Karpas-422 (cell line): ENCODE measurements at regions not wholly inside any gene's neighbourhood (a gene's known extent, or its start where the extent isn't known, plus 50 kb on each side); places are given as distances from the start of the nearest gene placed in this dataset.

Experiments used
- DNase-seq: peaks from one replicate; pipeline ENCODE4 v3.0.0-alpha.2; 2015
- H2AFZ ChIP-seq: fragments of 200-600 bp; sonication (generic); 2 replicates; pipeline ENCODE4 v1.6.1; 2014; ENCODE audit warnings: antibody characterized with exemption, low read length, mixed read lengths
- H3K27ac ChIP-seq: fragments of 200-600 bp; sonication (generic); 2 replicates; pipeline ENCODE4 v1.5.1; 2014; ENCODE audit warnings: mild to moderate bottlenecking, low read length, moderate library complexity
- H3K27me3 ChIP-seq: fragments of 200-600 bp; sonication (generic); 2 replicates; pipeline ENCODE4 v1.6.1; 2014; ENCODE audit warnings: low read length, mixed read lengths
- H3K36me3 ChIP-seq: fragments of 200-600 bp; sonication (generic); 2 replicates; pipeline ENCODE4 v1.6.1; 2014; ENCODE audit warnings: low read length, mixed read lengths; ENCODE audit not compliant: insufficient read depth
- H3K4me1 ChIP-seq: fragments of 200-600 bp; sonication (generic); 2 replicates; pipeline ENCODE4 v1.6.1; 2014; ENCODE audit warnings: mild to moderate bottlenecking, low read length, mixed read lengths
- H3K4me2 ChIP-seq: fragments of 200-600 bp; sonication (generic); 2 replicates; pipeline ENCODE4 v1.6.1; 2014; ENCODE audit warnings: low read length, low read depth, mild to moderate bottlenecking; ENCODE audit not compliant: poor library complexity, severe bottlenecking
- H3K4me3 ChIP-seq: fragments of 200-600 bp; sonication (generic); 2 replicates; pipeline ENCODE4 v1.5.1; 2014; ENCODE audit warnings: mild to moderate bottlenecking, antibody characterized with exemption, low read length, mixed read lengths
- H3K79me2 ChIP-seq: fragments of 200-600 bp; sonication (generic); 2 replicates; pipeline ENCODE4 v1.6.1; 2014; ENCODE audit warnings: mild to moderate bottlenecking, low read length, mixed read lengths
- H3K9ac ChIP-seq: fragments of 200-600 bp; sonication (generic); 2 replicates; pipeline ENCODE4 v1.6.0; 2014; ENCODE audit warnings: low read length
- H3K9me2 ChIP-seq: fragments of 200-600 bp; sonication (generic), shearing (Covaris generic); replicated peaks from 2 replicates; pipeline ENCODE4 v1.6.0; 2014; ENCODE audit warnings: mild to moderate bottlenecking, low read length, moderate library complexity; ENCODE audit not compliant: insufficient read depth
- H3K9me3 ChIP-seq: fragments of 300-700, 200-600 bp; sonication (generic); 2 replicates; pipeline ENCODE4 v1.6.1; 2014; ENCODE audit warnings: low read length, mixed read lengths
- H4K20me1 ChIP-seq: fragments of 200-600 bp; sonication (generic); 2 replicates; pipeline ENCODE4 v1.6.1; 2014; ENCODE audit warnings: mild to moderate bottlenecking, antibody characterized with exemption, low read length, low read depth; ENCODE audit not compliant: insufficient read depth

DNA sequence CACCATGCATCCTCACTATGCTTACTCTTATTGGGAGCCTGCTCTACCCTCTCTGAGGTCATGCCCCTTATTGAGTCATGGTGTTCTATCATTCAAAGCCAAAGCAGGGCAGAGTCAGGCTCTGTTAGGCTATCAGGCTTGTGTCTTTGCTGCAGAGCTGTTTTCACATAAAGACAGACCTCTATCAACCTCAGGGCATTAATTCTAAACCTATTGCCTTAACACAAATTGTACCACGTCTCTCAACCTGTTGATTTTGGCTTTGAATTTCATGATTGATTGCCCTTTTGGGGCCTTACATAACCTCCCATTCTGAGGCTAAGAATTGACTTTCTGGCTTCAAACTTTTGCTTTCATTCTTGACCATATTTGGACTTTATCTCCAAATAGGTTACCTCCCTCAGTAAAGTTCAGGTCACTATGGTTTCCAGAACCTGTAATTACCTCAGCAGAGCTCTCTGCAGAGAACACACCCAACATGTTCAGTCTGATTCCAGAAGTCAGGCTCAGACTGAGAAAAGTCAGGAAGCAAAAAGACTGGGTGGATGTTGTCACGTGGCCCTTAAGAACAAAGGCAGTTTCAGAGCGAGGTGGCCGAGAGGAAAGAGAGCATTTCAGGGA is 221.4 kb upstream of the NANOGP8 start:
- H3K4me1 ChIP-seq: no peaks in the 10 kb centered on the region
- H3K9me3 ChIP-seq: no peaks in the 10 kb centered on the region
- H4K20me1 ChIP-seq: no peaks in the 10 kb centered on the region
- H3K4me2 ChIP-seq: no peak overlapping the region
- no peak for DNase-seq
- H3K79me2 ChIP-seq: no peaks in the 10 kb centered on the region
- H3K9ac ChIP-seq: no peak overlapping the region
- H3K4me3 ChIP-seq: no peak overlapping the region
- H3K27me3 ChIP-seq: no peaks in the 10 kb centered on the region
- no peaks in the 10 kb centered on the region for H3K9me2 ChIP-seq
- H2AFZ ChIP-seq: no peak overlapping the region
- no peaks in the 10 kb centered on the region for H3K36me3 ChIP-seq
- no peak overlapping the region for H3K27ac ChIP-seq

DNA sequence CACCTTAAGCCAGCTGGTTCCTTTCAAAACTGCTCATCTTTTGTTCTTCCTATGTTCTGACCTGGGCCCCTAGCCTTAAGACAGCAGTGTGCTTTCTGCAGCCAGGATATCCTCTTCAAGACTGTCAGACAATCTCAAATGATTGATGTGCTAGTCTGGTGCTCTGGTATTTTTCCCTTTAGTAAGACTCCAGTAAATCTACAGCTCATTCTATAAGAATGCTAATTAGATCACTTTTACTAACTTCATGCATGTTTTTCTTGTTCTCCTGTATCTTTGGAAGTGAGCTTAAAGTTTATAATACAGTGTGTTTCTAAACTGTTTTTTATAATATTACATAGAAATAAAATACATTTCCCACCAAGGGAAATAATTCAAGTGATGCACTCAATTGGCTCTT is 220.9 kb upstream of the NANOGP8 start:
- Histone ChIP-seq H3K36me3 (no peaks in the 10 kb centered on the region), H3K27ac (no peak overlapping the region), H2AFZ (no peak overlapping the region), H3K4me1 (no peaks in the 10 kb centered on the region), H3K79me2 (no peaks in the 10 kb centered on the region), H3K9ac (no peak overlapping the region), H3K9me2 (no peaks in the 10 kb centered on the region), H3K9me3 (no peaks in the 10 kb centered on the region), H3K4me3 (no peak overlapping the region), H3K4me2 (no peak overlapping the region), H3K27me3 (no peaks in the 10 kb centered on the region), H4K20me1 (no peaks in the 10 kb centered on the region)
- no peak for DNase-seq

DNA sequence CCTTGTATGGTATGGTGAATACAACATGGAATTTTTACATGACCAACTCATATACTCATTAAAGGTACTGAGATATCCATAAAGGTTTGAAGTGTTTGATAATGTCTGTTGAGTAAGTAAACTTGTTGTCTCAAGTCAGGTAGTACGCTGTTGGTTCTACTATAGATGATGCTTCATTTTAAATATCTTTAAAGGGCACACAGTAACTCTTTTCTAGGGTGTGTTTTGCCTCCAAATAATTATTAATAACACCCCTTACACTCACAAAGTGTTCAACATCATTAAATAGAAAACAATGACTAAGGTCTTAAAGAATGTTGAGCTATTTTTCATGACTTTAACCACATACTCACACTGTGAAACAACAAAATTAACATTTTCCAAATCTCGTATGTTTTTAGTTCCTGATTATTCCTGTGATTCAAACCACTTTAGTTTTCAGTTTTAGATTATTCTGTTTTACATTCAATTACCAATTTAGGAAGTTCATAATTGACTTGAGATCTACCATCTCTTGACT is 220.0 kb upstream of the NANOGP8 start:
- H3K9ac ChIP-seq: no peak overlapping the region
- no peak overlapping the region for H2AFZ ChIP-seq
- no peaks in the 10 kb centered on the region for H3K36me3 ChIP-seq
- H3K79me2 ChIP-seq: no peaks in the 10 kb centered on the region
- H3K27me3 ChIP-seq: no peaks in the 10 kb centered on the region
- H3K4me2 ChIP-seq: no peak overlapping the region
- no peaks in the 10 kb centered on the region for H3K4me1 ChIP-seq
- H3K4me3 ChIP-seq: no peak overlapping the region
- no peak overlapping the region for H3K27ac ChIP-seq
- H3K9me2 ChIP-seq: no peaks in the 10 kb centered on the region
- H3K9me3 ChIP-seq: no peaks in the 10 kb centered on the region
- no peaks in the 10 kb centered on the region for H4K20me1 ChIP-seq
- no peak for DNase-seq

DNA sequence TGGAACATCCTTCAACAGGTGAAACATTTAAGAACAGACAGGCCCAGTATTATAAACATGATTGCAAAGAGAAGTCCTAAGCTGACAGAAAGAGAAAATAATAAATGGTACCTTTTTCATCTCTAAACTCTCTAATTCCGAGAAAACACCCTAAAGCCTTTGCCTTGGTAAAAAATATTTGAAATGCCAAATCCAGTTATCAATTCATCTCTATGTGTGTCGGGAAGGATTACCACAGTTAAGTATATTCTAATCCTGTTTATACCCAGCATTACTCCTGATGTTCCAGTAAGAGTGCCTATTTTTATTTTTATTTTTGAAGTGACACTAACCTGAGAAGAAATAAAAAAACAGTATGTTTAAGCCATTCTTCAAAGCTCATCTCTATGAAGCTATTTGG is 219.3 kb upstream of the NANOGP8 start:
- Histone ChIP-seq H2AFZ (no peak overlapping the region), H4K20me1 (no peaks in the 10 kb centered on the region), H3K79me2 (no peaks in the 10 kb centered on the region), H3K36me3 (no peaks in the 10 kb centered on the region), H3K27me3 (no peaks in the 10 kb centered on the region), H3K9ac (no peak overlapping the region), H3K27ac (no peak overlapping the region), H3K4me1 (no peaks in the 10 kb centered on the region), H3K4me2 (no peak overlapping the region), H3K9me3 (no peaks in the 10 kb centered on the region), H3K4me3 (no peak overlapping the region), H3K9me2 (no peaks in the 10 kb centered on the region)
- no peak for DNase-seq

DNA sequence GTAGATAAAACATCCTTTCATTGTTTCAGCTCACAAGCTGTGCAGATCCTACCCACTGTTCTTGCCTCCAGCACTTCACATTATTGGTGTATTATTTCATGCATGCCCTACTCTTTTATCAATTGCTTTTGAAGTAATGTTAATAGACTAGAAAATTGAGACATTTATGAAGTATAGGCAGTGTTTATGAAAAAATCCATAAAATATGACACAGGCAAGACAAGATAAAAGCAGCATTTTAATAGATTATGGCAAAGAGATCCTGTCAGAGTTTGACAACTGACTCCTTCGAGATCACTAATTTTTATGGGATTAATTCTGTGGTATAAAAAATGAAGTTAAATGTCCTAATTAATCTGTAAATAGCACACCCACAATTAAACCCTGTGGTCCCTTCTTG is 217.2 kb upstream of the NANOGP8 start:
- no peak for DNase-seq
- Histone ChIP-seq H3K4me1 (no peaks in the 10 kb centered on the region), H3K9me3 (no peaks in the 10 kb centered on the region), H4K20me1 (no peaks in the 10 kb centered on the region), H3K4me3 (no peak overlapping the region), H3K4me2 (no peak overlapping the region), H3K9ac (no peak overlapping the region), H3K79me2 (no peaks in the 10 kb centered on the region), H3K27me3 (no peaks in the 10 kb centered on the region), H3K36me3 (no peaks in the 10 kb centered on the region), H2AFZ (no peak overlapping the region), H3K27ac (no peak overlapping the region), H3K9me2 (no peaks in the 10 kb centered on the region)

DNA sequence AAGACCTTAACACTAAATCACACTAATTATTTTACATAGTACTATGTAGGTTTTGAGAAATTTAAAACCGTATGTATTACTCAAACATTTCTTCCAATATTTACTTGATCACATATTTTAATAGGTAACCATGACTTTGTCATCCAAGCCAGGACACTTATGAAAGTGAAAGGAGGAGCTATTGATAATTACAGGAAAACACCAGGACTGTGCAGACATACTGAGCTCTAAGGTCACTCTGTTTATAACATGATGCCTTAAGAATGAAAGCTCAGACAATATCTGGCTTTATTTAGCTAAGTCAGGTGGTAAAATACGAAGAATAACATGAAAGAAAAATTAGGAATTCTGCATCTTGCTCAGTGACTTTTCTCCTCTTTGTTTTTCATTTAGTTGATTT is 216.0 kb upstream of the NANOGP8 start:
- Histone ChIP-seq H3K79me2 (no peaks in the 10 kb centered on the region), H3K4me3 (no peak overlapping the region), H3K9me2 (no peaks in the 10 kb centered on the region), H3K27me3 (no peaks in the 10 kb centered on the region), H4K20me1 (no peaks in the 10 kb centered on the region), H3K4me2 (no peak overlapping the region), H3K36me3 (no peaks in the 10 kb centered on the region), H2AFZ (no peak overlapping the region), H3K9me3 (no peaks in the 10 kb centered on the region), H3K27ac (no peak overlapping the region), H3K4me1 (no peaks in the 10 kb centered on the region), H3K9ac (no peak overlapping the region)
- DNase-seq: no peak

DNA sequence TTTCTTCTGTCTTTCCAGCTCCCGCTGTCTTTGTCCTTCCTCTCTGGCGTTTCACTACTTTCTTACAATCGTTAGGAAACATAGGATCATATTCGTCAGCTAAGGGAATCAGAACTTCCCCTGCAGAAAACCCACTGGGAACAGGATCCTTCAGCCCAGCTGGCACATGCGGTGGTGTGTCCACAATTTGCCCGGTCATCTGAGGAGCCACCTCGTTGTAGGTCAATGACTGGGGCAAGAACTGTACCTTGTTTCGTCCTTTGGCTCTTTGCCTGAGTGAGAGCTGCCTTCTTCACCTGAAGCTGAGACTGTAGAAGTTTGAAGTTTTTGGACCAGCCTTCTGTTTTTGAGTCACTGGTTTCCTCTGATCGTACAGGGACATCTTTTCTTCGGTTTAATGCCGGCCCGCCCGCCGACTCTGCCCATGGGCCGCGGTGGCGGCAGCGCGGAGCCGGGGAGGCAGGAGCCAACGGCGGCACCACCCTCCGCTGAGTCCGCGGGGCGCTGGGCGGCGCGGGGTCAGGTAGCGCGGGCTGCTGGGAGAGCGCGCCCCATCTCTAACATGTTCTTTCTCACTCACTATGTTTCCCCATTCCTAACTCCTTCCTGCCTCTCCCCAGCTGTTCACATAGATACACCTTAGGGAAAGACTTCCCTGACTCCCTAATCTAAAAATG is 214.1 kb upstream of the NANOGP8 start:
- Histone ChIP-seq H4K20me1 (no peaks in the 10 kb centered on the region), H2AFZ (no peak overlapping the region)

DNA sequence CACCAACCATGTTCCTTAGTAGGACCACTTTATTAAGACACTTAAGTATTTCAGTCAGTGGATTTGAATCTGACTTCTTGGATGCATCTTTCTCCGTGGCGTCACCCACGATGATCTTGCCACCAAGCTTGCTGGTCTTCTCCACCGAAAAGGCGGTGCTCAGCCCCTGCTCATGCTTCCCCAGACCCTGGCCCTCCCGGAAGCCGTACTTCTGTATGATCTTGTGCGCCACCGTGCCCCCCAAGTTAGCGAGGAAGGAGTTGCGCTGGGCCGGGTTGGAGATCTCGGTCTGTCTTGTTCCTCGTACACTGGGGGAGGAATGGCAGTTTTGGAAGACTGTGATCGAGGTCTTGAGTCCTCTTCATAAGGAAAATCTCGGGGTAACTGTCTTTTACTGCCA is 213.4 kb upstream of the NANOGP8 start:
- H3K79me2 ChIP-seq: no peaks in the 10 kb centered on the region
- no peak overlapping the region for H3K4me3 ChIP-seq
- H3K4me2 ChIP-seq: no peak overlapping the region
- H3K9me3 ChIP-seq: no peaks in the 10 kb centered on the region
- H3K27ac ChIP-seq: no peak overlapping the region
- H2AFZ ChIP-seq: no peak overlapping the region
- no peak for DNase-seq
- no peaks in the 10 kb centered on the region for H4K20me1 ChIP-seq
- H3K36me3 ChIP-seq: no peaks in the 10 kb centered on the region
- H3K9me2 ChIP-seq: no peaks in the 10 kb centered on the region
- no peaks in the 10 kb centered on the region for H3K4me1 ChIP-seq
- H3K27me3 ChIP-seq: no peaks in the 10 kb centered on the region; the same call in 1 of the 2 replicates
- no peak overlapping the region for H3K9ac ChIP-seq

More for the DNA sequence above, 214.1 kb upstream of the NANOGP8 start:
- Histone ChIP-seq H3K36me3 (no peaks in the 10 kb centered on the region), H3K79me2 (no peaks in the 10 kb centered on the region), H3K9ac (no peak overlapping the region), H3K4me3 (no peak overlapping the region), H3K9me2 (no peaks in the 10 kb centered on the region), H3K4me1 (no peaks in the 10 kb centered on the region), H3K27me3 (no peaks in the 10 kb centered on the region), H3K4me2 (no peak overlapping the region), H3K9me3 (no peaks in the 10 kb centered on the region), H3K27ac (no peak overlapping the region)
- DNase-seq: no peak
